ENCODE measurements at regions not wholly inside any gene's neighbourhood (a gene's known extent, or its start where the extent isn't known, plus 50 kb on each side); places are given as distances from the start of the nearest gene placed in this dataset.

DNA sequence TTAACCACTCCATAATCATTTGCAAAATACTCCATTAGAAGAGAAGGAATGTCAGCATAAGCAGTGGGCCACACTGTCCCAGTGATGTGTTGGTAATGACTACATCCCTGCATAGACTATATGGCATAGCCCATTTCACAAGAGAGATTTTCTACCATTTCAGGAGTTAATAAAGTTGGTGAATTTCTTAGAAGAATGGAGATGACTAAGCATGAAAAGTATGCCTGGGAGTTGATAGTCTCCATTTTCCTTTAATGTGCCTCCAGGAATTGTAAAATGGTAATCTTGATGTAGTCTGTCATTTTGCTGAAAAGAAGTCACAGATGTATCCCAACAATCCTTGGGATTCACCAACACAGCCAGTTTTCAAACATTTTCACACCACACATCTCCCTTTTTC lies 608.8 kb upstream of the CHRM3 start:
- Histone ChIP-seq H3K4me1 (replicated peaks in 1 of 2; ENCODE audit: control insufficient read depth in 2 of 2, insufficient read depth in 2 of 2, low read length in 2 of 2) (no peaks in the 10 kb centered on the region), H3K9ac (ENCODE audit: insufficient read depth in 1 of 2, low read depth in 2 of 2, low read length in 2 of 2) (no peak overlapping the region), H3K9me1 (ENCODE audit: control insufficient read depth, insufficient read depth, low read length) (no peaks in the 10 kb centered on the region), H3K9me3 (replicated peaks; ENCODE audit: control insufficient read depth, insufficient read depth, low read depth, low read length) (peaks cover 3% of the 10 kb centered on the region), H3K36me3 (ENCODE audit: control insufficient read depth, insufficient read depth, low read length) (no peaks in the 10 kb centered on the region), H4K20me1 (replicated peaks; ENCODE audit: control insufficient read depth, insufficient read depth, low read length) (no peaks in the 10 kb centered on the region), H3K79me2 (ENCODE audit: control insufficient read depth, insufficient read depth, low read length) (no peaks in the 10 kb centered on the region), H2AFZ (ENCODE audit: low read depth, low read length) (no peak overlapping the region), H3K27me3 (ENCODE audit: control insufficient read depth in 2 of 2, insufficient read depth in 2 of 2, low read length in 2 of 2) (no peaks in the 10 kb centered on the region), H3K4me3 (no peak overlapping the region), H3K27ac (ENCODE audit: extremely low read depth, low read depth, low read length) (no peak overlapping the region), H3K4me2 (ENCODE audit: insufficient read depth, low read length) (no peak overlapping the region)
- intact Hi-C loops (cut with micrococcal nuclease) (no loop called here), in situ Hi-C loops (cut with MboI) (no loop called here)
- no peak for FAIRE-seq
- no TSS peak for BruUV-seq (replicated peaks)
- no peak for DNase-seq (ENCODE audit: extremely low read depth in 1 of 4, low spot score in 3 of 4)
- ChIA-PET POLR2A (no interaction called here), CTCF (ENCODE audit: low intra/inter-chr PET ratio) (no interaction called here)
- ATAC-seq = no peak
- TF ChIP-seq, protein P1, sequence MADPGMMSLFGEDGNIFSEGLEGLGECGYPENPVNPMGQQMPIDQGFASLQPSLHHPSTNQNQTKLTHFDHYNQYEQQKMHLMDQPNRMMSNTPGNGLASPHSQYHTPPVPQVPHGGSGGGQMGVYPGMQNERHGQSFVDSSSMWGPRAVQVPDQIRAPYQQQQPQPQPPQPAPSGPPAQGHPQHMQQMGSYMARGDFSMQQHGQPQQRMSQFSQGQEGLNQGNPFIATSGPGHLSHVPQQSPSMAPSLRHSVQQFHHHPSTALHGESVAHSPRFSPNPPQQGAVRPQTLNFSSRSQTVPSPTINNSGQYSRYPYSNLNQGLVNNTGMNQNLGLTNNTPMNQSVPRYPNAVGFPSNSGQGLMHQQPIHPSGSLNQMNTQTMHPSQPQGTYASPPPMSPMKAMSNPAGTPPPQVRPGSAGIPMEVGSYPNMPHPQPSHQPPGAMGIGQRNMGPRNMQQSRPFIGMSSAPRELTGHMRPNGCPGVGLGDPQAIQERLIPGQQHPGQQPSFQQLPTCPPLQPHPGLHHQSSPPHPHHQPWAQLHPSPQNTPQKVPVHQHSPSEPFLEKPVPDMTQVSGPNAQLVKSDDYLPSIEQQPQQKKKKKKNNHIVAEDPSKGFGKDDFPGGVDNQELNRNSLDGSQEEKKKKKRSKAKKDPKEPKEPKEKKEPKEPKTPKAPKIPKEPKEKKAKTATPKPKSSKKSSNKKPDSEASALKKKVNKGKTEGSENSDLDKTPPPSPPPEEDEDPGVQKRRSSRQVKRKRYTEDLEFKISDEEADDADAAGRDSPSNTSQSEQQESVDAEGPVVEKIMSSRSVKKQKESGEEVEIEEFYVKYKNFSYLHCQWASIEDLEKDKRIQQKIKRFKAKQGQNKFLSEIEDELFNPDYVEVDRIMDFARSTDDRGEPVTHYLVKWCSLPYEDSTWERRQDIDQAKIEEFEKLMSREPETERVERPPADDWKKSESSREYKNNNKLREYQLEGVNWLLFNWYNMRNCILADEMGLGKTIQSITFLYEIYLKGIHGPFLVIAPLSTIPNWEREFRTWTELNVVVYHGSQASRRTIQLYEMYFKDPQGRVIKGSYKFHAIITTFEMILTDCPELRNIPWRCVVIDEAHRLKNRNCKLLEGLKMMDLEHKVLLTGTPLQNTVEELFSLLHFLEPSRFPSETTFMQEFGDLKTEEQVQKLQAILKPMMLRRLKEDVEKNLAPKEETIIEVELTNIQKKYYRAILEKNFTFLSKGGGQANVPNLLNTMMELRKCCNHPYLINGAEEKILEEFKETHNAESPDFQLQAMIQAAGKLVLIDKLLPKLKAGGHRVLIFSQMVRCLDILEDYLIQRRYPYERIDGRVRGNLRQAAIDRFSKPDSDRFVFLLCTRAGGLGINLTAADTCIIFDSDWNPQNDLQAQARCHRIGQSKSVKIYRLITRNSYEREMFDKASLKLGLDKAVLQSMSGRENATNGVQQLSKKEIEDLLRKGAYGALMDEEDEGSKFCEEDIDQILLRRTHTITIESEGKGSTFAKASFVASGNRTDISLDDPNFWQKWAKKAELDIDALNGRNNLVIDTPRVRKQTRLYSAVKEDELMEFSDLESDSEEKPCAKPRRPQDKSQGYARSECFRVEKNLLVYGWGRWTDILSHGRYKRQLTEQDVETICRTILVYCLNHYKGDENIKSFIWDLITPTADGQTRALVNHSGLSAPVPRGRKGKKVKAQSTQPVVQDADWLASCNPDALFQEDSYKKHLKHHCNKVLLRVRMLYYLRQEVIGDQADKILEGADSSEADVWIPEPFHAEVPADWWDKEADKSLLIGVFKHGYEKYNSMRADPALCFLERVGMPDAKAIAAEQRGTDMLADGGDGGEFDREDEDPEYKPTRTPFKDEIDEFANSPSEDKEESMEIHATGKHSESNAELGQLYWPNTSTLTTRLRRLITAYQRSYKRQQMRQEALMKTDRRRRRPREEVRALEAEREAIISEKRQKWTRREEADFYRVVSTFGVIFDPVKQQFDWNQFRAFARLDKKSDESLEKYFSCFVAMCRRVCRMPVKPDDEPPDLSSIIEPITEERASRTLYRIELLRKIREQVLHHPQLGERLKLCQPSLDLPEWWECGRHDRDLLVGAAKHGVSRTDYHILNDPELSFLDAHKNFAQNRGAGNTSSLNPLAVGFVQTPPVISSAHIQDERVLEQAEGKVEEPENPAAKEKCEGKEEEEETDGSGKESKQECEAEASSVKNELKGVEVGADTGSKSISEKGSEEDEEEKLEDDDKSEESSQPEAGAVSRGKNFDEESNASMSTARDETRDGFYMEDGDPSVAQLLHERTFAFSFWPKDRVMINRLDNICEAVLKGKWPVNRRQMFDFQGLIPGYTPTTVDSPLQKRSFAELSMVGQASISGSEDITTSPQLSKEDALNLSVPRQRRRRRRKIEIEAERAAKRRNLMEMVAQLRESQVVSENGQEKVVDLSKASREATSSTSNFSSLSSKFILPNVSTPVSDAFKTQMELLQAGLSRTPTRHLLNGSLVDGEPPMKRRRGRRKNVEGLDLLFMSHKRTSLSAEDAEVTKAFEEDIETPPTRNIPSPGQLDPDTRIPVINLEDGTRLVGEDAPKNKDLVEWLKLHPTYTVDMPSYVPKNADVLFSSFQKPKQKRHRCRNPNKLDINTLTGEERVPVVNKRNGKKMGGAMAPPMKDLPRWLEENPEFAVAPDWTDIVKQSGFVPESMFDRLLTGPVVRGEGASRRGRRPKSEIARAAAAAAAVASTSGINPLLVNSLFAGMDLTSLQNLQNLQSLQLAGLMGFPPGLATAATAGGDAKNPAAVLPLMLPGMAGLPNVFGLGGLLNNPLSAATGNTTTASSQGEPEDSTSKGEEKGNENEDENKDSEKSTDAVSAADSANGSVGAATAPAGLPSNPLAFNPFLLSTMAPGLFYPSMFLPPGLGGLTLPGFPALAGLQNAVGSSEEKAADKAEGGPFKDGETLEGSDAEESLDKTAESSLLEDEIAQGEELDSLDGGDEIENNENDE (IDR thresholded peaks at IDR 0.05; ENCODE audit: low read depth, low read length) = no peak
- TF ChIP-seq ZNF263 (CRISPR knock-in tag; IDR thresholded peaks at IDR 0.05; ENCODE audit: borderline replicate concordance) (no peak), SMARCE1 (IDR thresholded peaks at IDR 0.05) (no peak), CCAR2 (IDR thresholded peaks at IDR 0.05; ENCODE audit: low read depth, low read length) (no peak), RCOR1 (IDR thresholded peaks at IDR 0.05; ENCODE audit: borderline replicate concordance in 1 of 2, low read depth in 2 of 2, low read length in 2 of 2) (no peak), CSDE1 (IDR thresholded peaks at IDR 0.05) (no peak), EZH2 (IDR thresholded peaks at IDR 0.05; ENCODE audit: borderline replicate concordance, low read depth, low read length) (no peak), ZC3H4 (CRISPR knock-in tag; IDR thresholded peaks at IDR 0.05; ENCODE audit: borderline replicate concordance) (no peak), ZNF644 (tag; IDR thresholded peaks at IDR 0.05; ENCODE audit: low read depth) (no peak)
- TF ChIP-seq, protein P2, sequence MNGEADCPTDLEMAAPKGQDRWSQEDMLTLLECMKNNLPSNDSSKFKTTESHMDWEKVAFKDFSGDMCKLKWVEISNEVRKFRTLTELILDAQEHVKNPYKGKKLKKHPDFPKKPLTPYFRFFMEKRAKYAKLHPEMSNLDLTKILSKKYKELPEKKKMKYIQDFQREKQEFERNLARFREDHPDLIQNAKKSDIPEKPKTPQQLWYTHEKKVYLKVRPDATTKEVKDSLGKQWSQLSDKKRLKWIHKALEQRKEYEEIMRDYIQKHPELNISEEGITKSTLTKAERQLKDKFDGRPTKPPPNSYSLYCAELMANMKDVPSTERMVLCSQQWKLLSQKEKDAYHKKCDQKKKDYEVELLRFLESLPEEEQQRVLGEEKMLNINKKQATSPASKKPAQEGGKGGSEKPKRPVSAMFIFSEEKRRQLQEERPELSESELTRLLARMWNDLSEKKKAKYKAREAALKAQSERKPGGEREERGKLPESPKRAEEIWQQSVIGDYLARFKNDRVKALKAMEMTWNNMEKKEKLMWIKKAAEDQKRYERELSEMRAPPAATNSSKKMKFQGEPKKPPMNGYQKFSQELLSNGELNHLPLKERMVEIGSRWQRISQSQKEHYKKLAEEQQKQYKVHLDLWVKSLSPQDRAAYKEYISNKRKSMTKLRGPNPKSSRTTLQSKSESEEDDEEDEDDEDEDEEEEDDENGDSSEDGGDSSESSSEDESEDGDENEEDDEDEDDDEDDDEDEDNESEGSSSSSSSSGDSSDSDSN (IDR thresholded peaks at IDR 0.05; ENCODE audit: borderline replicate concordance in 1 of 2, low read depth in 2 of 2, low read length in 2 of 2) = no peak

Data from K562 (cell line).